SK-N-SH (cell line): ENCODE measurements at regions not wholly inside any gene's neighbourhood (a gene's known extent, or its start where the extent isn't known, plus 50 kb on each side); places are given as distances from the start of the nearest gene placed in this dataset.

Experiments used
- CTCF ChIA-PET: fragments of 300-600, 350-600 bp; formaldehyde crosslinking; extraction: SDS; loops from one replicate; lab custom pipeline; 2021; lab: Yijun Ruan, JAX
- POLR2A ChIA-PET: fragments of 350-600 bp; sonication (Branson Sonifier 250); formaldehyde crosslinking; extraction: SDS; loops from one replicate; lab custom pipeline; 2020; ENCODE audit warnings: antibody characterized with exemption, inconsistent platforms; lab: Yijun Ruan, JAX
- DNase-seq: peaks from one replicate; pipeline ENCODE4 v3.0.0; 2012
- H2AFZ ChIP-seq: fragments of 200-600 bp; sonication (generic); 2 replicates; pipeline ENCODE4 v1.8.1; 2016; ENCODE audit warnings: antibody characterized with exemption, mild to moderate bottlenecking, low read depth
- H3F3A ChIP-seq: fragments of 200-600 bp; sonication (generic); replicated peaks from 2 replicates; pipeline ENCODE3; 2016; ENCODE audit warnings: antibody characterized with exemption, mild to moderate bottlenecking; ENCODE audit not compliant: insufficient read depth
- H3K27ac ChIP-seq, 2 experiments: fragments of 200-500 bp in 1 of 2; fragments of 200-600 bp in 1 of 2; sonication (Bioruptor generic) in 1 of 2; sonication (generic), shearing (Covaris generic) in 1 of 2; 2 replicates each; pipeline versions ENCODE4 v1.5.1 to v1.6.1; 2014 to 2016; ENCODE audit warnings: low read depth in 2 of 2, inconsistent platforms in 1 of 2, low read length in 1 of 2, mild to moderate bottlenecking in 1 of 2, mixed read lengths in 1 of 2
- H3K27me3 ChIP-seq: fragments of 200-600 bp; sonication (generic), shearing (Covaris generic); 2 replicates; pipeline ENCODE4 v1.6.1; 2016; ENCODE audit warnings: mixed run types; ENCODE audit not compliant: insufficient read depth
- H3K36me3 ChIP-seq, 2 experiments: fragments of 200-500 bp in 1 of 2; fragments of 200-600 bp in 1 of 2; sonication (Bioruptor generic) in 1 of 2; sonication (generic) in 1 of 2; replicated peaks in 1 of 2; 2 replicates each; pipeline versions ENCODE3 to v1.5.1; 2014 to 2016; ENCODE audit warnings: low read length in 1 of 2, mild to moderate bottlenecking in 1 of 2; ENCODE audit not compliant: insufficient read depth in 2 of 2, control insufficient read depth in 1 of 2
- H3K4me1 ChIP-seq, 2 experiments: fragments of 200-500 bp in 1 of 2; fragments of 200-600 bp in 1 of 2; sonication (Bioruptor generic) in 1 of 2; sonication (generic), shearing (Covaris generic) in 1 of 2; 2 replicates each; pipeline versions ENCODE4 v1.5.1 to v1.6.1; 2014 to 2016; ENCODE audit warnings: low read depth in 1 of 2, low read length in 1 of 2, mixed run types in 1 of 2; ENCODE audit not compliant: insufficient read depth in 2 of 2, control insufficient read depth in 1 of 2
- H3K4me2 ChIP-seq: fragments of 200-600 bp; sonication (generic), shearing (Covaris generic); 2 replicates; pipeline ENCODE4 v1.6.1; 2017; ENCODE audit warnings: mixed run types
- H3K4me3 ChIP-seq, 2 experiments: fragments of 200-500 bp in 1 of 2; fragments of 200-600 bp in 1 of 2; sonication (Bioruptor generic) in 1 of 2; sonication (generic), shearing (Covaris generic) in 1 of 2; 2 replicates each; pipeline versions ENCODE4 v1.5.1 to v1.8.1; 2014 to 2016; ENCODE audit warnings: low read depth in 2 of 2, inconsistent platforms in 1 of 2, low read length in 1 of 2, mild to moderate bottlenecking in 1 of 2, mixed read lengths in 1 of 2, moderate library complexity in 1 of 2
- H3K79me2 ChIP-seq: fragments of 200-600 bp; sonication (generic); 2 replicates; pipeline ENCODE4 v1.8.1; 2017; ENCODE audit warnings: mild to moderate bottlenecking; ENCODE audit not compliant: insufficient read depth
- H3K9ac ChIP-seq: fragments of 200-600 bp; sonication (generic); 2 replicates; pipeline ENCODE4 v1.6.1; 2017; ENCODE audit warnings: mixed run types
- H3K9me2 ChIP-seq: fragments of 200-600 bp; sonication (generic); 2 replicates; pipeline ENCODE4 v1.6.1; 2017; ENCODE audit warnings: mixed run types
- H3K9me3 ChIP-seq: fragments of 200-600 bp; sonication (generic); 2 replicates; pipeline ENCODE4 v1.6.1; 2017; ENCODE audit warnings: mixed run types, mild to moderate bottlenecking, moderate library complexity
- H4K20me1 ChIP-seq: fragments of 200-600 bp; sonication (generic); 2 replicates; pipeline ENCODE4 v1.6.1; 2017; ENCODE audit warnings: mild to moderate bottlenecking, mixed run types; ENCODE audit not compliant: insufficient read depth
- ELF1 ChIP-seq: IDR thresholded peaks from 2 replicates; pipeline ENCODE4 v1.4.0; 2012
- FOXJ3 ChIP-seq: sonication (generic); formaldehyde crosslinking; IDR thresholded peaks from 2 replicates; pipeline ENCODE4 v1.5.1; 2020; ENCODE audit warnings: mild to moderate bottlenecking, missing genetic modification reagents
- FOXM1 ChIP-seq: IDR thresholded peaks from 2 replicates; pipeline ENCODE4 v1.4.0; 2012; ENCODE audit warnings: low read depth, mild to moderate bottlenecking
- GABPA ChIP-seq: IDR thresholded peaks from 2 replicates; pipeline ENCODE4 v1.4.0; 2012; ENCODE audit warnings: low read depth, mild to moderate bottlenecking
- JUND ChIP-seq: IDR thresholded peaks from 2 replicates; pipeline ENCODE4 v1.4.0; 2012
- MAX ChIP-seq: IDR thresholded peaks from 2 replicates; pipeline ENCODE4 v1.4.0; 2012; ENCODE audit warnings: low read depth
- MXI1 ChIP-seq: IDR thresholded peaks from 2 replicates; pipeline ENCODE4 v1.6.1; 2012; ENCODE audit warnings: mild to moderate bottlenecking, low read depth, low read length, improper control_type of control experiment
- RAD21 ChIP-seq: IDR thresholded peaks from 2 replicates; pipeline ENCODE4 v1.6.1; 2012; ENCODE audit warnings: mild to moderate bottlenecking, low read length
- SMC3 ChIP-seq: IDR thresholded peaks from 2 replicates; pipeline ENCODE4 v1.6.1; 2012; ENCODE audit warnings: low read depth, low read length, improper control_type of control experiment
- TCF12 ChIP-seq: IDR thresholded peaks from 2 replicates; pipeline ENCODE4 v1.4.0; 2012
- WGBS: methylation state at CpG from one replicate; pipeline ENCODE4 v1.1.6; 2017; ENCODE audit warnings: low lambda C conversion rate; 5-methylcytosine and 5-hydroxymethylcytosine counted together
- TF ChIP-seq, protein P1 (sequence below): IDR thresholded peaks from 2 replicates; pipeline ENCODE4 v1.4.0; 2012; ENCODE audit warnings: low read depth, borderline replicate concordance
- TF ChIP-seq, protein P2 (sequence below): IDR thresholded peaks from 2 replicates; pipeline ENCODE4 v1.4.0; 2012; ENCODE audit warnings: low read depth, borderline replicate concordance

DNA sequence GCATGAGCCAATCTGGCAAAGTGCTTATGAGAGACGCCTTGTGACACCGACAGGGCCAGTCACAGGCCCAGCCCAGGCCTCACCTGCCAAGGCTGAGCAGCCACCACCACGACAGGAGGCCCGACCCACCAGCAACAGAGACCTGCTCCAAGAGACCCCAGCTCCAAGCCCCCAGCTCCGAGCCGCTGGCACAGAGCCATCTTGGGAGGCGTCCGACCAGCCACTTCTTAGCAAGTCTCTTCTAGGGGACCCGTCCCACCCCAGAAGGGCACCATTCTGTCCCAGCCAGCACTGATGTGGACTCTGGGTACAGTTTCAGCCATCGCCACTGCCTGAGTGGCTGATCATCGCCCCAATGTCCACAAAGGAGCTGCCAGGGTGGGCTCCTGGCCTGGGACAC, 290.7 kb upstream of the SALL3 start:
- 17% methylated on average over 2 of the region's 11 CpGs for WGBS

GRCh38 chr18:78689606-78690005, 290.0 kb upstream of the SALL3 start:
- Histone ChIP-seq H3K4me1 (no peaks in the 10 kb centered on the region), H3K79me2 (no peaks in the 10 kb centered on the region), H3F3A (no peaks in the 10 kb centered on the region), H3K4me3 (no peak overlapping the region), H3K36me3 (no peaks in the 10 kb centered on the region), H3K9ac (no peak overlapping the region), H3K9me3 (no peaks in the 10 kb centered on the region), H3K27me3 (peaks cover 25% of the 10 kb centered on the region), H2AFZ (no peak overlapping the region)
- CTCF ChIA-PET, result no interaction called here
- WGBS, result 37% methylated on average over 15 of the region's 15 CpGs
- TF ChIP-seq FOXM1 (no peak), GABPA (no peak), RAD21 (no peak)
- TF ChIP-seq, all 33 proteins: peak for 0
- Histone ChIP-seq H3K4me2 (no peak overlapping the region), H4K20me1 (no peaks in the 10 kb centered on the region), H3K27ac (no peak overlapping the region), H3K9me2 (no peaks in the 10 kb centered on the region)
- no peak for DNase-seq
- POLR2A ChIA-PET, result no interaction called here

More for the DNA sequence above, 290.7 kb upstream of the SALL3 start:
- Histone ChIP-seq H3K4me1 (no peaks in the 10 kb centered on the region), H3K27ac (no peak overlapping the region), H3K79me2 (no peaks in the 10 kb centered on the region), H3F3A (no peaks in the 10 kb centered on the region), H3K4me2 (no peak overlapping the region), H3K27me3 (peaks cover 32% of the 10 kb centered on the region), H4K20me1 (no peaks in the 10 kb centered on the region), H3K9me2 (no peaks in the 10 kb centered on the region), H3K9me3 (no peaks in the 10 kb centered on the region)
- TF ChIP-seq SMC3 (no peak), ELF1 (no peak), FOXJ3 (no peak), MAX (no peak), RAD21 (no peak), MXI1 (no peak), GABPA (no peak), FOXM1 (no peak), TCF12 (no peak), JUND (no peak)
- TF ChIP-seq, protein P1, sequence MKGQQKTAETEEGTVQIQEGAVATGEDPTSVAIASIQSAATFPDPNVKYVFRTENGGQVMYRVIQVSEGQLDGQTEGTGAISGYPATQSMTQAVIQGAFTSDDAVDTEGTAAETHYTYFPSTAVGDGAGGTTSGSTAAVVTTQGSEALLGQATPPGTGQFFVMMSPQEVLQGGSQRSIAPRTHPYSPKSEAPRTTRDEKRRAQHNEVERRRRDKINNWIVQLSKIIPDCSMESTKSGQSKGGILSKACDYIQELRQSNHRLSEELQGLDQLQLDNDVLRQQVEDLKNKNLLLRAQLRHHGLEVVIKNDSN, result no peak
- TF ChIP-seq, protein P2, sequence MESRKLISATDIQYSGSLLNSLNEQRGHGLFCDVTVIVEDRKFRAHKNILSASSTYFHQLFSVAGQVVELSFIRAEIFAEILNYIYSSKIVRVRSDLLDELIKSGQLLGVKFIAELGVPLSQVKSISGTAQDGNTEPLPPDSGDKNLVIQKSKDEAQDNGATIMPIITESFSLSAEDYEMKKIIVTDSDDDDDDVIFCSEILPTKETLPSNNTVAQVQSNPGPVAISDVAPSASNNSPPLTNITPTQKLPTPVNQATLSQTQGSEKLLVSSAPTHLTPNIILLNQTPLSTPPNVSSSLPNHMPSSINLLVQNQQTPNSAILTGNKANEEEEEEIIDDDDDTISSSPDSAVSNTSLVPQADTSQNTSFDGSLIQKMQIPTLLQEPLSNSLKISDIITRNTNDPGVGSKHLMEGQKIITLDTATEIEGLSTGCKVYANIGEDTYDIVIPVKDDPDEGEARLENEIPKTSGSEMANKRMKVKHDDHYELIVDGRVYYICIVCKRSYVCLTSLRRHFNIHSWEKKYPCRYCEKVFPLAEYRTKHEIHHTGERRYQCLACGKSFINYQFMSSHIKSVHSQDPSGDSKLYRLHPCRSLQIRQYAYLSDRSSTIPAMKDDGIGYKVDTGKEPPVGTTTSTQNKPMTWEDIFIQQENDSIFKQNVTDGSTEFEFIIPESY, result no peak
- TF ChIP-seq, all 33 proteins: peak for 0
- ChIA-PET POLR2A (no interaction called here), CTCF (no interaction called here)
- Histone ChIP-seq H2AFZ (no peak overlapping the region), H3K9ac (no peak overlapping the region), H3K4me3 (no peak overlapping the region), H3K36me3 (no peaks in the 10 kb centered on the region)
- no peak for DNase-seq
